ENCODE measurements at regions not wholly inside any gene's neighbourhood (a gene's known extent, or its start where the extent isn't known, plus 50 kb on each side); places are given as distances from the start of the nearest gene placed in this dataset.

DNA sequence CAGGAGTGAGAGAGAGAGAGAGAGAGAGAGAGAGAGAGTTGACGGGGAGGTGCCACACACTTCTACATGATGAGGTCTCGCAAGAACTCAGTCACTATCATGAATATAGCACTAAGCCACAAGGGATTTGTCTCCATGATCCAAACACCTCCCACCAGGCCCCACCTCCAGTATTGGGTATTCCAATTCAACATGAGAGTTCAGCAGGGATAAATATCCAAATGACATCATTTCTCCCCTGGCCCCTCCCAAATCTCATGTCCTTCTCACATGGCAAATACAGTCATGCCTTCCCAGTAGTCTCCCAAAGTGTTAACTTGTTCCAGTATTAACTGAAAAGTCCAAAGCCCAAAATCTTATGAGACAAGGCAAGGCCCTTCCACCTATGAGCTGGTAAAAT lies 330.7 kb downstream of the CDH26 start:
- TF ChIP-seq CTCF (IDR thresholded peaks at IDR 0.05) (no peak), EZH2phosphoT487 (IDR thresholded peaks at IDR 0.05) (no peak), EZH2 (IDR thresholded peaks at IDR 0.05) (no peak)
